ENCODE measurements at regions not wholly inside any gene's neighbourhood (a gene's known extent, or its start where the extent isn't known, plus 50 kb on each side); places are given as distances from the start of the nearest gene placed in this dataset.

DNA sequence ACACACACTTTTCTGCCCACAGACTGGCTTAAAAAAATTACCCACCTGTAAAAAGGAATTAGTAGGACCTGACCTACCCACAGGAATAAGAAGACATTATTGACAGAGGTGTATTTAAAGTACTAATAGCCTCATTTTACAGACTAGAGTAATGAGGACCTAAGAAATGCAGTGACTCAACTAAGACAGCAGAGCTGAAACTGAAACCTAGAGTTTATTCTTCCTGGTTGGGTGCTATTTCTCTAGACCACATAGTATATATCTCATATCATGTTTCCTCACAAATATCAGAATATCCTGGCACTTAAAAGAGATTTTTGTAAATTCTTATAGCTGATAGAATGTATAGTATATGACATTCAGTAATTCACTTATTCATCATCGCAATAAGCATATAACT, 435.0 kb downstream of the MAGEE1 start:
- TF ChIP-seq, protein P1, sequence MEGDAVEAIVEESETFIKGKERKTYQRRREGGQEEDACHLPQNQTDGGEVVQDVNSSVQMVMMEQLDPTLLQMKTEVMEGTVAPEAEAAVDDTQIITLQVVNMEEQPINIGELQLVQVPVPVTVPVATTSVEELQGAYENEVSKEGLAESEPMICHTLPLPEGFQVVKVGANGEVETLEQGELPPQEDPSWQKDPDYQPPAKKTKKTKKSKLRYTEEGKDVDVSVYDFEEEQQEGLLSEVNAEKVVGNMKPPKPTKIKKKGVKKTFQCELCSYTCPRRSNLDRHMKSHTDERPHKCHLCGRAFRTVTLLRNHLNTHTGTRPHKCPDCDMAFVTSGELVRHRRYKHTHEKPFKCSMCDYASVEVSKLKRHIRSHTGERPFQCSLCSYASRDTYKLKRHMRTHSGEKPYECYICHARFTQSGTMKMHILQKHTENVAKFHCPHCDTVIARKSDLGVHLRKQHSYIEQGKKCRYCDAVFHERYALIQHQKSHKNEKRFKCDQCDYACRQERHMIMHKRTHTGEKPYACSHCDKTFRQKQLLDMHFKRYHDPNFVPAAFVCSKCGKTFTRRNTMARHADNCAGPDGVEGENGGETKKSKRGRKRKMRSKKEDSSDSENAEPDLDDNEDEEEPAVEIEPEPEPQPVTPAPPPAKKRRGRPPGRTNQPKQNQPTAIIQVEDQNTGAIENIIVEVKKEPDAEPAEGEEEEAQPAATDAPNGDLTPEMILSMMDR (conservative IDR thresholded peaks at IDR 0.05; ENCODE audit: control insufficient read depth, insufficient read depth, low read depth, low read length), result no peak
- no peak overlapping the region for H3K4me3 ChIP-seq (ENCODE audit: control insufficient read depth, low read depth, low read length)
- no peak for DNase-seq (ENCODE audit: low read depth)

DNA sequence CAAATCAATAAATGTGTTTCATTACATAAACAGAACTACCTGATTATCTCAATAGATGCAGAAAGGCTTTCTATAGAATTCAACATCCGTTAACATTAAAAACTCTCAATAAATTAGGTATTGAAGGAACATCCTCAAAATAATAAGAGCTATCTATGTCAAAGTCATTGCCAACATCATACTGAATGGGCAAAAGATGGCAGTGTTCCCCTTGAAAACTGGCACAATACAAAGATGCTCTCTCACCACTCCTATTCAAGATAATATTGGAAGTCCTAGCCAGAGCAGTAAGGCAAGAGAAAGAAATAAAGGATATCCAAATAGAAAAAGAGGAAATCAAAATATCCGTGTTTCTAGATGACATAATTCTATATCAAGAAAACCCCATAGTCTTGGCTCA, 466.4 kb downstream of the MAGEE1 start:
- H3K4me3 ChIP-seq (ENCODE audit: control insufficient read depth, low read depth, low read length), result no peak overlapping the region
- DNase-seq (ENCODE audit: low read depth), result no peak
- TF ChIP-seq, protein P1 (conservative IDR thresholded peaks at IDR 0.05; ENCODE audit: control insufficient read depth, insufficient read depth, low read depth, low read length), result no peak

DNA sequence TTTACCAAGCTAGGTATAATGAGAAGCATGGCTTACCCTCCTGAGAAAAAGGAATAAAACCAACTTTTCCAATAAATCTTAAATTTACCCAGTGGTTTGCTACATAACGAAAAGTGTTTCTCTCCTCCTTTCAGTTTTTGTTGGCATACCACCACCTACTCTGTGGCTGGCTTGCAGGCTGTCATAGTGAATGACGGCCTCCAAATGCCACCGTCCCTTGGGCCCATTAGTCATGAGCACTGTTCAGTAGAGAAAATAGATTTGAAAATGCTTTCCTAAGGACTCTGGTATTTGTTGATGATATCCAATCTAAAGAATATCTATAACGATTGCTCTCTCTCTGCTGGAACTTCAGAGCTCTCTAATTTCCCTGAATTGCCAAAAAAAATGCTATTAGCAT, 488.3 kb downstream of the MAGEE1 start:
- TF ChIP-seq, protein P1 (conservative IDR thresholded peaks at IDR 0.05; ENCODE audit: control insufficient read depth, insufficient read depth, low read depth, low read length), result no peak
- DNase-seq (ENCODE audit: low read depth), result no peak
- no peak overlapping the region for H3K4me3 ChIP-seq (ENCODE audit: control insufficient read depth, low read depth, low read length)

DNA sequence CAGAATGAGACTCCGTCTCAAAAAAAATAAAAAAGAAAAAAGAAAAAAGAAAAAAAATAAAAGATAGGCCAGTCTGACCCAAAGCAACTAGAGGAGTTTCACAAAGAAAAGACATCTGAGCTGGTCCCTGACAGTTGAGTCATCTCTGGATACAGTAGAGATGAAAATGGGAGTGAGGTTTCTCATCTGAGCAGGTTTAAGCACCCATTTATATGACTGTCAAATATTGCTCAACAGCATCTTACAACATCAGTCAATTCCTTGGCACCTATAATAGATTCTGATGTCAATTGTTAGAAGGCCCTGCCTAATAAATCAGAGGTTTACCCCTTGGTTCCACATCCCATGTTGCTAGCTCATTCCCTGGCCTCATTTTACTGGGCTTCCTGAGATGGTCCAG, 490.5 kb downstream of the MAGEE1 start:
- TF ChIP-seq, protein P1 (conservative IDR thresholded peaks at IDR 0.05; ENCODE audit: control insufficient read depth, insufficient read depth, low read depth, low read length), result no peak
- no peak overlapping the region for H3K4me3 ChIP-seq (ENCODE audit: control insufficient read depth, low read depth, low read length)
- no peak for DNase-seq (ENCODE audit: low read depth)

DNA sequence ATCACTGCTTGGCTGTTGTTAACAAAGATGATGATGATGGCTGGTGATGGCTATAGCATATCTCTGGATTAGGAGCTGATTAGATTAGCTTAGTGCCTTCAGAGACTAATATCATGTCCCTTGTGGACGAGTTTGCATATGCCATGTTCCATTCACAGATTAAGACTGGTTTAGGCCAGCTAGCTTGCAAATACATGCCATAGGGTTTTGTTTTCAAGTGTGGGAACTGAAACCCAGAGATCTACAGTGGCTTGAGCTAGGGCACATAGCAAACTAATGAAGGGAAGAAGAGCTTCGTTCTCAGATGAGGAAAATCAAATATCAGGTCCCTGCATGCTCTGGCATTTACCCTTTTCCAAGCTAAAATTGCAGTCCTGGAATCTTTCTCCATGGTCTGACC, 492.3 kb downstream of the MAGEE1 start:
- DNase-seq (ENCODE audit: low read depth), result no peak
- TF ChIP-seq, protein P1 (conservative IDR thresholded peaks at IDR 0.05; ENCODE audit: control insufficient read depth, insufficient read depth, low read depth, low read length), result no peak
- no peak overlapping the region for H3K4me3 ChIP-seq (ENCODE audit: control insufficient read depth, low read depth, low read length)

DNA sequence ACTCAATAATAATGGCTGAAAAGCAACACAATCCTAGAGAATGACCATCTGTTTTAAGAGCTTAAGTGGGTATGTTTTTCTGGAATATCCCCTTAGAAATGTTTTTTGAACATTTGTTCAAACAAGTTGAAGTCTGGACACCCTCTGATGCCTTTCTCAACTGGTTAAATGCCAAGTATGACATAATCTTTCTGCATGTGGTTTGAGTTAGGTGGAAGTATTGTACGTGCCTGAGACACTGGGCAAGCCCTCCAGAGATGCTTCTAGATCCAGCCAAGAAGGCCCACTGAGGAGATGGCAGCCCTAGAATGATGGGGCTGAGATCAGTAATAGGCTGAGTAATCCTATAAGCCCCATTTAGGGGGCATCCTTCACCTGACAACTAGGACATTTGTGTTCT, 493.1 kb downstream of the MAGEE1 start:
- TF ChIP-seq, protein P1 (conservative IDR thresholded peaks at IDR 0.05; ENCODE audit: control insufficient read depth, insufficient read depth, low read depth, low read length), result no peak
- no peak overlapping the region for H3K4me3 ChIP-seq (ENCODE audit: control insufficient read depth, low read depth, low read length)
- no peak for DNase-seq (ENCODE audit: low read depth)

DNA sequence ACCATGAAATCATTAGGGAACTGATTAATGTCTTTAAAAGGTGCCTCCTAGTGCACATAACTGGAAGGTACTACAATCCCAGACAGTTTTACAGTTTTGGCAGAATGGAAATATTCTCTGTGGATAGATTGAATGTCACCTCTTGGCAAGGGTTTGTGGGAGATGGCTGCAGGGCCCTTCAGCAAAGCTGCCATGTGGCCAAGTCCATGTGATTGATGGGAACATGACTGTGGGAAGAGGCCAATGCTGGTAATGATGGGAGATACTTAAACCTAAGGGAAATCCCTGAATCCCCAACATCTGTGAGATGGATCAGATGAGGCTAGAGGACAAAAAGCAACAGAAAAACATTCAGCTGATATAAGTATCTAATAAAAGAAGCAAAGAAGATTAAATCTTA, 493.7 kb downstream of the MAGEE1 start:
- TF ChIP-seq, protein P1 (conservative IDR thresholded peaks at IDR 0.05; ENCODE audit: control insufficient read depth, insufficient read depth, low read depth, low read length), result no peak
- H3K4me3 ChIP-seq (ENCODE audit: control insufficient read depth, low read depth, low read length), result no peak overlapping the region
- DNase-seq (ENCODE audit: low read depth), result no peak

Data from fibroblast of mammary gland (primary cell).